Uterus (tissue), 2 donors: ENCODE measurements at regions not wholly inside any gene's neighbourhood (a gene's known extent, or its start where the extent isn't known, plus 50 kb on each side); places are given as distances from the start of the nearest gene placed in this dataset.

Experiments used
- CTCF ChIP-seq, 4 experiments: fragments of 200-600 bp in 2 of 4; fragments of 450-650 bp in 2 of 4; sonication (generic) in 2 of 4; IDR thresholded peaks; one replicate each; pipeline ENCODE4 v1.5.1; 2016 to 2019; ENCODE audit warnings: antibody characterized with exemption in 4 of 4, mild to moderate bottlenecking in 2 of 4, moderate library complexity in 1 of 4
- POLR2A ChIP-seq, 2 donors: fragments of 450-650 bp; IDR thresholded peaks; one replicate each; pipeline ENCODE4 v1.6.1; 2016; ENCODE audit warnings: antibody characterized with exemption in 2 of 2, mild to moderate bottlenecking in 1 of 2, moderate library complexity in 1 of 2

GRCh38 chr3:117881210-117881609, 1153.4 kb downstream of the IGSF11 start:
- no peak for TF ChIP-seq CTCF (IDR thresholded peaks at IDR 0.05)
- TF ChIP-seq POLR2A (IDR thresholded peaks at IDR 0.05) = no peak
